ENCODE measurements at regions not wholly inside any gene's neighbourhood (a gene's known extent, or its start where the extent isn't known, plus 50 kb on each side); places are given as distances from the start of the nearest gene placed in this dataset.

- TF ChIP-seq CTCF (IDR thresholded peaks at IDR 0.05) = no peak
- no peak for TF ChIP-seq HOXB5 (CRISPR knock-in tag; IDR thresholded peaks at IDR 0.05)
- TF ChIP-seq CBX2 (IDR thresholded peaks at IDR 0.05; ENCODE audit: borderline replicate concordance, low read depth) = no peak
Observed at GRCh38 chr2:136362676-136363390, 244.9 kb upstream of the CXCR4 start (continued).

- DNase-seq (ENCODE audit: low read depth in 1 of 2, low spot score in 1 of 2) (no peak), ATAC-seq (no peak), FAIRE-seq (no peak)
- 39% methylated on average over 3 of the region's 3 CpGs for WGBS (ENCODE audit: missing lambda C conversion rate)
- POLR2A ChIA-PET = no interaction called here
- Histone ChIP-seq H3K4me2 (no peak overlapping the region), H3K27ac (no peak overlapping the region), H3K4me3 (no peak overlapping the region), H3K4me1 (no peaks in the 10 kb centered on the region), H3K9me3 (no peaks in the 10 kb centered on the region)
- CTCF ChIA-PET = interaction anchor here (0.6 kb wide), 1 partner anchor 61 kb away, joined by 3 read pairs; no protein-coding TSS in a partner anchor
- no peak for TF ChIP-seq HOXA7 (CRISPR knock-in tag; IDR thresholded peaks at IDR 0.05)
- TF ChIP-seq, protein P1, sequence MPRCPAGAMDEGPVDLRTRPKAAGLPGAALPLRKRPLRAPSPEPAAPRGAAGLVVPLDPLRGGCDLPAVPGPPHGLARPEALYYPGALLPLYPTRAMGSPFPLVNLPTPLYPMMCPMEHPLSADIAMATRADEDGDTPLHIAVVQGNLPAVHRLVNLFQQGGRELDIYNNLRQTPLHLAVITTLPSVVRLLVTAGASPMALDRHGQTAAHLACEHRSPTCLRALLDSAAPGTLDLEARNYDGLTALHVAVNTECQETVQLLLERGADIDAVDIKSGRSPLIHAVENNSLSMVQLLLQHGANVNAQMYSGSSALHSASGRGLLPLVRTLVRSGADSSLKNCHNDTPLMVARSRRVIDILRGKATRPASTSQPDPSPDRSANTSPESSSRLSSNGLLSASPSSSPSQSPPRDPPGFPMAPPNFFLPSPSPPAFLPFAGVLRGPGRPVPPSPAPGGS (IDR thresholded peaks at IDR 0.05) = no peak
- no peak for TF ChIP-seq MAX (IDR thresholded peaks at IDR 0.05)
- TF ChIP-seq NFE2L2 (conservative IDR thresholded peaks at IDR 0.05; ENCODE audit: low read length) = no peak
- TF ChIP-seq EHMT2 (IDR thresholded peaks at IDR 0.05; ENCODE audit: low read depth) = no peak
- no peak for TF ChIP-seq ZFP36 (IDR thresholded peaks at IDR 0.05; ENCODE audit: borderline replicate concordance, partially characterized antibody)
- TF ChIP-seq HOXB5 (CRISPR knock-in tag; IDR thresholded peaks at IDR 0.05) = no peak
- TF ChIP-seq, protein P2, sequence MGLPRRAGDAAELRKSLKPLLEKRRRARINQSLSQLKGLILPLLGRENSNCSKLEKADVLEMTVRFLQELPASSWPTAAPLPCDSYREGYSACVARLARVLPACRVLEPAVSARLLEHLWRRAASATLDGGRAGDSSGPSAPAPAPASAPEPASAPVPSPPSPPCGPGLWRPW (IDR thresholded peaks at IDR 0.05) = no peak
- no peak for TF ChIP-seq GATA3 (IDR thresholded peaks at IDR 0.05; ENCODE audit: borderline replicate concordance)
- TF ChIP-seq NR3C1 (IDR thresholded peaks at IDR 0.05) = no peak
- no peak for TF ChIP-seq HEYL (CRISPR knock-in tag; IDR thresholded peaks at IDR 0.05)
- no peak for TF ChIP-seq RNF2 (IDR thresholded peaks at IDR 0.05; ENCODE audit: borderline replicate concordance, low read depth)
- no peak for TF ChIP-seq NPAS2 (CRISPR knock-in tag; IDR thresholded peaks at IDR 0.05; ENCODE audit: borderline replicate concordance)
- no peak for TF ChIP-seq TP53 (CRISPR knock-in tag; IDR thresholded peaks at IDR 0.05)
Observed at GRCh38 chr2:136361521-136361920, 243.6 kb upstream of the CXCR4 start.

DNA sequence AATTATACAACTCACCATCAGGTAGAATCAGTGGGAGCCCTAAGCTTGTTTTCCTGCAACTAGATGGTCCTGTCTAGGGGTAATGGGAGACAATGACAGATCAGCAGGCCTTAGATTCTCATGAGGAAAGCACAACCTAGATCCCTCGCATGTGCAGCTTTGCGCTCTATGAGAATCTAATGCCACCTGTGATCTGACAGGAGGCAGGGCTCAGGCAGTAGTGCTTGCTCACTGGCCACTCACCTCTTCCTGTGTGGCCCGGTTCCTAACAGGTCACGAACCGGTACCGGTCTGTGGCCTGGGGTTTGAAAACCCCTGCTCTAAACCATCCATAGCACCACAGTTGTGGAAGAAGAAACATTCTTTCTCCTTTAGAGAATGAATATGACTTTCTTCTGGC is 242.8 kb upstream of the CXCR4 start:
- no peaks in the 10 kb centered on the region for H3K4me1 ChIP-seq
- no peak overlapping the region for H3K4me2 ChIP-seq
- ChIA-PET CTCF (no interaction called here), POLR2A (no interaction called here)
- 85% methylated on average over 6 of the region's 6 CpGs for WGBS (ENCODE audit: missing lambda C conversion rate)
- no peak overlapping the region for H3K27ac ChIP-seq
- H3K4me3 ChIP-seq = no peak overlapping the region
- no peaks in the 10 kb centered on the region for H3K9me3 ChIP-seq
- FAIRE-seq (no peak), DNase-seq (ENCODE audit: low read depth in 1 of 2, low spot score in 1 of 2) (no peak), ATAC-seq (no peak)
- TF ChIP-seq GATA3 (IDR thresholded peaks at IDR 0.05; ENCODE audit: borderline replicate concordance) (no peak), ELK1 (IDR thresholded peaks at IDR 0.05; ENCODE audit: low read depth, low read length) (no peak), NR3C1 (IDR thresholded peaks at IDR 0.05) (no peak), CEBPB (IDR thresholded peaks at IDR 0.05) (no peak), MAZ (IDR thresholded peaks at IDR 0.05; ENCODE audit: borderline replicate concordance, low read depth, low read length) (no peak), ZC3H11A (IDR thresholded peaks at IDR 0.05) (no peak), PHF8 (IDR thresholded peaks at IDR 0.05; ENCODE audit: borderline replicate concordance, low read depth) (no peak), MAFK (IDR thresholded peaks at IDR 0.05; ENCODE audit: partially characterized antibody) (no peak), CHD4 (IDR thresholded peaks at IDR 0.05; ENCODE audit: borderline replicate concordance) (no peak), NFE2L2 (conservative IDR thresholded peaks at IDR 0.05; ENCODE audit: low read length) (no peak), CHD2 (IDR thresholded peaks at IDR 0.05; ENCODE audit: low read length, partially characterized antibody) (no peak), SREBF2 (IDR thresholded peaks at IDR 0.05) (no peak), USF2 (IDR thresholded peaks at IDR 0.05) (no peak)
- TF ChIP-seq, protein P3, sequence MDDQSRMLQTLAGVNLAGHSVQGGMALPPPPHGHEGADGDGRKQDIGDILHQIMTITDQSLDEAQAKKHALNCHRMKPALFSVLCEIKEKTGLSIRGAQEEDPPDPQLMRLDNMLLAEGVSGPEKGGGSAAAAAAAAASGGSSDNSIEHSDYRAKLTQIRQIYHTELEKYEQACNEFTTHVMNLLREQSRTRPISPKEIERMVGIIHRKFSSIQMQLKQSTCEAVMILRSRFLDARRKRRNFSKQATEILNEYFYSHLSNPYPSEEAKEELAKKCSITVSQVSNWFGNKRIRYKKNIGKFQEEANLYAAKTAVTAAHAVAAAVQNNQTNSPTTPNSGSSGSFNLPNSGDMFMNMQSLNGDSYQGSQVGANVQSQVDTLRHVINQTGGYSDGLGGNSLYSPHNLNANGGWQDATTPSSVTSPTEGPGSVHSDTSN (IDR thresholded peaks at IDR 0.05) = no peak
- TF ChIP-seq, protein P1 (IDR thresholded peaks at IDR 0.05) = no peak

Data from A549 (cell line).